Forelimb muscle (tissue), 1 donor: ENCODE measurements at regions not wholly inside any gene's neighbourhood (a gene's known extent, or its start where the extent isn't known, plus 50 kb on each side); places are given as distances from the start of the nearest gene placed in this dataset.
"Not testable (repeated sequence)": the region's sequence is repeated elsewhere in the genome, so short reads cannot be mapped to it uniquely, and the experiment has no call there.

ENCODE experiments used
- DNase-seq: peaks from one replicate; pipeline ENCODE4 v3.0.0-alpha.2; 2013; ENCODE audit warnings: low read depth

DNA sequence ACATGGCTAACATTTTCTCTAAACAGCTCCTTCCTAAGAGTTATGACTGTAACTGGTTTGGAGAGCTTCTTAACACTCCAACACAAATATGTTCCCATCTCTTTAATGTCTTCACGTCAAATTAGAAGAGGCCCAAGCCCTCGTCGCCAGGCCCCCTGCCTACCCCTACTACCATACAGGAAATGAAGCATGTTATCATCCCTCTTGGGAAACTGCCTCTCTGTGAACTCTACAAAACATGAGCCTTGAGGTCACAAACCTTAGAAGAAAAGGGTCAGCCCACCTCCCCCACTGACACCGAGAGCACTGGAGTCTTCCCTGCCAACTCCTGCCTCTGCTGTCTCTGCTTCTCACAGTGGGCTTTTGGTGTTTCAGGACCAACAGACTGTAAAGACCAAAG, 243.1 kb upstream of the STT3B start:
- DNase-seq: no peak

GRCh38 chr3:31290046-31290445, 242.7 kb upstream of the STT3B start:
- DNase-seq: no peak

GRCh38 chr3:31291818-31292217, 240.9 kb upstream of the STT3B start:
- DNase-seq: no peak

- DNase-seq: no peak
Observed at GRCh38 chr3:31294430-31295149, 238.1 kb upstream of the STT3B start.

- DNase-seq: no peak
Observed at GRCh38 chr3:31295150-31295765, 237.5 kb upstream of the STT3B start.

DNA sequence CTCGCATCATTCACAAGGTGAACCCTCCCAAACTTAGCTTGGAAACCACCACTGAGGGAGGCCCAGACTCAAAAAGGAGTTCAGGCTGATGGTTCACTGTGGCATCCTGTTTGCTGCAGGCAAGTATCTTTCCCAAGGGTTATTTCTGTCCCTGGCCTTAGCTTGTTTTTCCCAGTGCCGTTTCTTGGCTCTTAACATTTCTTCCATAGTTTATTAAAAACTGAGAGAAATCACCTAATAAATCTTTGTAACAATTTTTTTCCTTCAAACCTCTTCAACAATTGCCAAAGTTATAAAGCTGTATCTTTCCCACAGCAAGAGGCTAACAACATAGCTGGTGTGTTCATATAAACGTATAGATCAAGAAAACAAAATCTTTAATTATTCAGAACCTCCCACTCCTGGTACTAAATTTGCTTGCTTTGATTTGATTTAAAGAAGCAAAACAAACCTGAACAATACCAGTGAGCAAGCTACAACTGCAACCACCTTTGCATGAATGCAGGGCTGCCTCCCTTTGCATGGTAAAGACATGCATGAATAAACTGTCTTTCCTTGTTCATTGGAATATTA, 234.9 kb upstream of the STT3B start:
- DNase-seq: no peak

DNA sequence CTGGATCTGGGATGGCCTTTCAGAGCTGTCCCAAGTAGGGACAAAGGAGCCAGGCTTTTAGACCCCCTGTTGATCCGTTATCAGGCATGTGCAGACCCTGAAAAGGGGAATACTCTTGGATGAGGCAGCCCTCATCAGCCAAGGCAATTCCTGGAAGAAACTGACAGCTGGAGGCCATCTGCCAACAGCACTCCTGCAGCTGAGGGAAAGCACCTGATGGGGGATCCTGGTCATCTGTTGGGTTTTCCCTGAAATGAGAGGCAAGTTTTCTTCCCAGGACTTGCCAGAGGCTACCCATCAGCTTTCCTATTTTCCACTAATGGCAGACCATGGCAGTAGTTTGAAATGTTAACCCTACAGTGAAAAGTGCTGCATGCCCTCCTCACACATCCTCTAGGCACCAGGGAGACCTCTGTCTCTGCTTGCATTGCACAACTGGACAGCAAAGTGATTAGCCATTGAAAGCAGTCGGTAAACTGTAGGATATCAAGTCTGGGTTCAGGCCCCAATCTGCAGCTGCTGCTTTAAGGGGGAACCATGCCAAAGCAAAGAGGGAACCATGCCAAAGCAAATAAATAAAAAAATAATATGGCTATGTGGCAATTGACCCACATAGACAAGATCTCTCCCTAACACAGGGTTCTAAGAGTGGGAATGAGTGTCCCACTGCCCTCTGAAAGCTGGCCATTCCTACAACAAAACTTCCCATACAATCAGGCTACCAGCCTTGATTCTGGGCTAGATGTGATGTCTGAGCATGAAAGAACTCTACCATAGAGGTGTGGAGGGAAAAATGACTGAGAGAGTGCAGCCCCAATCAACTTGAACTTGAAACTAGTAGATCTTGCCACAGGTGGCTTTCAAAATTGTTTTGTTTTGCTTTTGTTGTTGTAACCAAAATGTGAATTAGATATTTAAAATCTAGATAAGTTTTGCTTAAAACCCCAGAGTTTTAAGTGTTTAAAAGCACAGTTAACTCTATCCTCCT, 232.0 kb upstream of the STT3B start:
- no peak for DNase-seq

DNA sequence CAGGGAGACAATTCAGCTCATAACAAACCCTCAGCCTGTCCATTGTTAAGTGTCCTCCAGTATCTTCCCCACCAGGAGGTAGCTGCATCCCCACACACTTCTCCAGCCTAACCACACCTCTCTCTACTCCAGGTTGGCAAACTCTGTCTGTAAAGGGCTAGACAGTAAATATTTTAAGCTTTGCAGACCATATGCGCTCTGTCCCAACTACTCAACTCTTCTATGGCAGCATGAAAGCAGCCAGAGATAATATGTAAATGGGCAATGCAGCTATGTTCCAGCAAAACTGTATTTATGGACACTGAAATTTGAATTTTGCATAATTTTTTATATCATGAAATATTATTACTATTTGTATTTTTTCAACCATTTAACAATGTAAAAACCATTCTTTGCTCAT, 230.4 kb upstream of the STT3B start:
- no peak for DNase-seq

- DNase-seq: no peak
Observed at GRCh38 chr3:31305340-31305739, 227.4 kb upstream of the STT3B start.

DNA sequence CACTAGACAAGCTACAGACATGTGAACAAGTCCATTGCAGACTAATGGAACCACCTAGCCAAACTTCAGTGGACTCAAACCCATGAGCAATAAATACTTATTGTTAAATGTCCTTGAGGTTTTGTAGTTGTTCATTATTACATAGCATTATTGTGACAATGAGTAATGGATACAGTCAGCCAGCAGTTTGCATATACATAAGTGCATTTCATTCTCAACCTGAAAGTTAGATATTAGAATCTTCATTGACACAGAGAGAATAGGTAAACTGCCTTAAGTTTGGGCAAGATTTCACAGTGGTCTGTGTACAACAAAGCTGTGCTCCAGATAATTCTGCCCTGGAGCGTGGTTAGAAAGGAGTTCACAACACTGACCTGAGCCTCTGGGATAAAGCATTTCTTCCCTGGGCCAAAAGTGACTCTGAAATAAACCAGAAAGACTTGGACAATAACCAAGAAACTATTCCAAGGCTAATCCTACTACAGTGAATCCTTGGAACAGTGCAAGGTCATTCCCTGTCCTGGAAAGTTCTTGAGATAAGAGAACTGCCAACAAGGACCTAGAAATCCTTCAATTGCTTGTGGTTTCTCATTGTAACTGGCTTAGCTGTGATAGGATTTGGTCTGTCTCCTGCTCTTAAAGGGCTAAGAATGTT, 225.5 kb upstream of the STT3B start:
- no peak for DNase-seq

DNA sequence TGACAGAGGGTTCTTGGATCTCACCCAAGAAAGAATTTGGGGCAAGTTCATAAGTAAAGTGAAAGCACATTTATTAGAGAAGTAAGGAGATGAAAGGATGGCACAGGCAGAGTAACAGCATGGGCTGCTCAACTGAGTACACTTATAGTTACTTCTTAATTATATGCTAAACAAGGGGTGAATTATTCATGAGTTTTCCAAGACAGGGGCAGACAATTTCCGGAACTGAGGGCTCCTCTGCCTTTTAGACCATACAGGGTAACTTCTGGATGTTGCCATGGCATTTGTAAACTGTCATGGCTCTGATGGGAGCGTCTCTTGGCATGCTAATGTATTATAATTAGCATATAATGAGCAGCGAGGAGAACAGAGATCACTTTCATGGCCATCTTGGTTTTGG, 221.2 kb upstream of the STT3B start:
- no peak for DNase-seq

DNA sequence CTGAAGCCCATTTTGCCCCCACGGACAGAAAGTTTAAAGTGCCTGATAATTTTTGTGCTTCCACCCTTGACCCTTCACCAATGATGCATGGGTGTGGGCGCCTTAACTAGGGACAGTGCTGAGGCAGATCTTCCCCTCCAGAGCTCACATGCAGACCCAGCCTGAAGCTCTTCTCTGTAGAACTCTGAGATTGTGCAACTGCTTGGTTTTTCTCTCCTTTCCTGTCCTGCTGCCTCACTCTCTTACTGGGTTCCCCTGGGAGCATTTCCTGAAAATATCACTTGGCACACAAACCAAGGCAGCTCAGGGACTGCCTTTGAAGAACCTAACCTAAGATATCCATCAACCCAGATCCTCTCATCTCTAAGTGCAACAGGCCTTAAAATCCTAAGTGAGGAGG, 220.3 kb upstream of the STT3B start:
- no peak for DNase-seq

DNA sequence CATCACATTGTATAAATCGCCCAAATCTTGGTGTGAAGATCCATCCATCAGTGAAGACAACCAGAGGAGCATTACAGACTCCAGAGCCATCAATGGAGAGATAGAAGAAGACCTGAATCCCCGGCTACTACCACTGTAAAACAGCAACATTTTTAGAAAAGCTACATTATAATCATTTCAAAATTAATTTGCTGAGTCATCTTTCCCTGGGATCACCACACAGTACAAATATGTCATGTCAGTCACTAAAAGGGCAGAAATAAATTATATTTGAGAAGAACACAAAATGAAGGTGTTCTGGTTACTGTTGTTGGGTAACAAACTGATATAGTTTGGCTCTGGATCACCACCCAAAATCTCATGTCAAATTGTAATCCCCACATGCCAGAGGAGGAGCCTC, 218.5 kb upstream of the STT3B start:
- DNase-seq: no peak

GRCh38 chr3:31319332-31319731, 213.4 kb upstream of the STT3B start:
- DNase-seq: no peak

- DNase-seq: no peak
Observed at GRCh38 chr3:31321620-31322019, 211.1 kb upstream of the STT3B start.

DNA sequence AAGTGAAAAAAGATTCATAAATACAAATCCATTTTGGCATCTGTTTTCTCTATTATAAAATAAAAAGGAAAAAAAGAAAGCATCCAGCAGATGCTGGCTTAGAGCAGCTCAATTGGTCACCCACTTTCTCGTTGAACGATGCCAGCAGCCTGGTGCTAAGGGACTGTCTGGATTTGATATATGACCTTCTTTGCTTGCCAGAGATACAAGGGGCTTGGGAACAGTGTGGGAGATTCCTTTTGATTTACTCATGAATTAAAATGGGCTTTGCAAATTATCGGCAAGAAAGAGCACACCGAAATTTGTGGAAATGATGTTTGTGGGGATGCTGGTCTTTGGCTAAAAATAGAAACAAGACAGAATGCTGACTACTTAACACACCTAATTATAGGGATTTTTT, 210.3 kb upstream of the STT3B start:
- no peak for DNase-seq

- not testable (repeated sequence) for DNase-seq
Observed at GRCh38 chr3:31327826-31328357, 204.8 kb upstream of the STT3B start.

DNA sequence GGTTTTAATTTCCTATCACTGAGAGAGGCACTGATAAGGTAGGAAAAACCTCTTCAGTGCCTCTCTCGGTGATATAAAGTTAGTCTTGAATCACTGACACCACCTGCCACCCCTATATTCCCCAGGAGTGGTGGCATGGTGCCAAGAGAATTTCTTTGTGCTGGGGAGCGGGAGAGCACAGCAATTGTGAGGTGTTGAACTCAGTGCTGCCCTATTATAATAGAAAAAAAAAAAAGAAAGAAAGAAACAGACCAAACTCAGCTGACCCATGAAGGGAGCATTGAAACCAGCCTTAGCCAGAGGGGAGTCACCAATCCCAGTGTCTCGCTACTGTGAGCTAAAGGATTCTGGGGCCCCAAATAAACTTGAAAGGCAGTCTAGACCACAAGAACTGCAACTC, 201.4 kb upstream of the STT3B start:
- no peak for DNase-seq

- DNase-seq: no peak
Observed at GRCh38 chr3:31341130-31341529, 191.6 kb upstream of the STT3B start.

DNA sequence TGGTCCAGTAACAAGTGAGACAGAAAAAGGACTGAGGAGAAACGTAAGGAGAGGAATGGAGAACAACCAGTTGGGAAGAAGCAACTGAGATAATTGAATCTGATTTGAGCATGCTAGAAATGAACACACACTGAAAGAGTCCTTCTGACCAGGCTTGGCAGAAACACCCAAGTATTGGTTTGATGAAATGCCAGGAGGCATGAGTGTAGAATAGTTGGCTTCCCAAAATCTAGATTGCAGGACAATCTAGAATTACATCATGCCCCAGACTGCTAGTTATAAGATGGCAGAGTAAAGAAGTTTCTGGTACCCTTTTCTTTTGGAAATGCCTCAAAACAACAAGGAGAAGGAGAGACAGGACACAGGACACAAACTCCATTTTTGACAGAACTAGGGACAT, 189.7 kb upstream of the STT3B start:
- no peak for DNase-seq

DNA sequence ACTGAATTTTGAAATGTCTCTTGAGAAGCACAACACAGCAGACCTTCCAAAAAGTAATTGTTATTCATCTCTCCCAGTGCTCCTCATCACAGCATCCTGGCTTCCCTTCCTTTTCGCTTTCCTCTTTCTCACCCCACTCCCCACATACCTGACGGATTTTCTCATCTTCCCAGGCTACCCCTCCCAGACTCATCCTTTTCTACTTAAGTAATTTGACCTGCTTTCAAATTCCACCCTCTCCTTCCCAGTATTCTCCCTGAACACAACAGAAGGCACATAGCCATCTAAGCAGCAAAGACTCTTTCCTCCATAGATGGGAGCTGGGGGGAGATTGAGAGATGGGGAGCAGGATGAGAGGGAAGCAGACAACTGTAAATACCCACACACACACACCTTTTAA, 187.1 kb upstream of the STT3B start:
- no peak for DNase-seq
